HS-5 (cell line): ENCODE measurements at regions not wholly inside any gene's neighbourhood (a gene's known extent, or its start where the extent isn't known, plus 50 kb on each side); places are given as distances from the start of the nearest gene placed in this dataset.

Experiments
- DNase-seq: peaks from one replicate; pipeline ENCODE4 v3.0.0-alpha.2; 2012; ENCODE audit warnings: low read depth

DNA sequence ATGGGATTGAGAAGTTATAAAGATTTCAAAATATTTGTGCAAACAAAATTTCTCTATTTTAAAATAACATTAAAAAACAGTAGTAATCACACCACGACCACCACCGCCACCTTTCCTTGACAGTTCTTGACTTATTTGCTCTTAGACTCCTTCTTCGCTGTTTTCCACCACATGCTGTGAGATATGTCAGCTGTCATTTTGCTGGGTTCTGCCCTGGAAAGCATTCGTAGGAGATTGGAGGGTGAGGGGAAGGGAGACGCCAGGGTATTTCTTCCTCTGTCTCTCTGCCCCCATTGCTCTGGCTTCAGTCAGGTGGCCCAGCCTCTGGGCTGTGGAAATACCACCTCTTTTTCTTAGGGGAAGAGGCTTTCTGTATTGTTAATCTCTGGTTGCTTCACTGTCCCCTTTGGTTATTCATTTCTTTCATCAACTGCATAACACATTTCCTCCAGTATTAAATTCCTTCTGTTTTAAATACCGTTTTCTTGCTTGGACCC, 186.2 kb downstream of the NEDD1 start:
- DNase-seq = no peak

DNA sequence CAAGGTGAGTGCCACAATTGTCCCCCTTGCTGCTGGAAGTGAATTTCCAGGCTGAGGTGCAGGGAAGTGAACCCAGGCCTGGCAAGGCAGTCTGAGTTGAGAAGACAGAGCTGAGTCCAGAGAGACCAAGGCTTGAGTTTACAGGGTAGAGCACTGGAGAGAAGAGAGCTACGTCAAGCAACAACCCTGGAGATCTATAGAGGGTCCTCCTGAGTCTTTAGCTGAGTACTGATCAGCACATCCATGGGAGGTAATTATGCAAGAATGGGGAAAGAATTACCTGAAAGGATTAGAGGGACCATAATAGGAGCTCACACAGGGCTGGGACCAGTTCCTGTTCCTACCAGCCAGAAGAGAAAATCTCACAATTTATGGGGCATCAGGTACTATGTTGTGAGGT, 190.7 kb downstream of the NEDD1 start:
- DNase-seq = no peak

DNA sequence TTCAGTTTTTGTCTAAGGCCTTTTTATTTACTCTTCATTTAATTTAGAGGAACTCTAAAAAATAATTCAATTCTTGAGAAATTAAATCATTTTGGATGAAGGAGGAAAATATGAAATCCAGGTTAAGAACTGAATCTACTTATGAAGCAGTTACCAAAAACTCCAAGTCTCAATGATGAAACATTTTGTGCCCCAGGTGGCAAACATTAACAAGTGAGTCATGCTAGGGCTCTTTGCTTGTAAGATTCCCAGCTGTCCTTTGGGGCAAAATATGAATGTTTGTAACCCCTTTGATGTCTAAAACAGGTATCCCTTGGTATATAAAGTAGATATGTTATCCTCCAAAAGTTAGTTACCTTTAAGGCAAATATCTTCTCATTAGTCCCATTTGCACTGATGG, 202.4 kb downstream of the NEDD1 start:
- DNase-seq = no peak

DNA sequence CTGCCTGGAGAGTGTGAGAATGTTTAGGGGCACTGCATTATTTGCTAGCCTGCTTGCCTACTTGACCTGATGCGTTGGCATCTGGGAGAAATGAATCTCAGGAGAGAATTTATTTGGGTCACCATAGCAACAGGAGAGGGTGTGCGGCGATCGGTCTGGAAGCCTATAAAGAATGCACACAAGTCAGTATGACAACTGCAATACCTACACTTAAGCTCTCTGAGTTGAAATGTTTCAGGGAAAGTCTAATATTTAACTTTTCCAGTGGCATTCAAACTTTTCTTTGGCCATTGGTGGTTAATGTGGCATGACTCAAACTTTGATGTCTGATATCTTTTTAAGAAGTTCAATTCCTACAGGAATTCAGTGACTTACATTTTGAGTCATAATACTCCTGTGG, 205.1 kb downstream of the NEDD1 start:
- no peak for DNase-seq

DNA sequence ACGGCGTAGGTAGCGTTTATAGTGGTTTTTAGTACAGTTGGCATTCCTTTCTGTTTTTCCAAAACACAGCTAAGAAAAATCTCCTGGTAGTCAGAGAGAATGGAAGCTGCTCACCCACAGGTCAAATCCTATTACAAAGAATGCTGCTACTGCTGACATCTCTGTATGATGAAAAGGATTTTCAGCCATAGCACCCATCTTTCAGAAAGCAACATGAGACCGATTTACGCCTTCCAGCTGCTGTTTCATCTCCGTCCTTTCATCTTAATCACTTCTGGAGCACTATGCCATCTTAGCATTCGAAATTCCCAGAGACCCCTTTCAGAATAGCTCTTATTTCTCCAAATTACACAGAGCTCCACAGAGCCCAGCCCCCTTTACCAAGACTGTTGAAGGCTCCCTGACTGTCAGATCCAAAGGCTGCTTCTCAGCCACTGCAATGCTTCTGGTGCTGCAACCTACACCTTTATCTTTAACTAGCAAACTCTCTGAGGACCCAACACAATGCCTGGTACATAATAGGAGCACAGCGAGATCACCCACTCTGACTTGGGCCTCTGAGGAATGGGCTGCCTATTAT, 211.8 kb downstream of the NEDD1 start:
- no peak for DNase-seq

DNA sequence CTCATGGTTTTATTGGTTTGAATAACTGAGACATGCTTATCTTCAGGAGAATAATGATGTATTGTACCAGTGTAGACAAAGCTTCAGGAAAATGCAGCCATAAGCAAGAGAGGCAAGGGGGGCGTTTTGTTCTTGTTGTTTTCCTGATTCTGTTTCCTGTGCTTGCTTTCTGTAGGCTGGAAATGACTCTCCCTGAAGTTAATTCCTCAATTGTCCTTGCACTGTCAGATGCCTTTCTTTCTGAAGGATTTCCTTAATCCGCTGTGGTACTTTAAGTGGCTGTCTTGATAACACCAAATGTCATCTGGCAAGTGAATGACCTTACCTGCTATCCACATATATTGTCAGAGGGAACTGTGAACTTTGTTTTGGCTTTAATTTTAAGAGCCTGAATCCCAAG, 220.0 kb downstream of the NEDD1 start:
- DNase-seq = no peak

DNA sequence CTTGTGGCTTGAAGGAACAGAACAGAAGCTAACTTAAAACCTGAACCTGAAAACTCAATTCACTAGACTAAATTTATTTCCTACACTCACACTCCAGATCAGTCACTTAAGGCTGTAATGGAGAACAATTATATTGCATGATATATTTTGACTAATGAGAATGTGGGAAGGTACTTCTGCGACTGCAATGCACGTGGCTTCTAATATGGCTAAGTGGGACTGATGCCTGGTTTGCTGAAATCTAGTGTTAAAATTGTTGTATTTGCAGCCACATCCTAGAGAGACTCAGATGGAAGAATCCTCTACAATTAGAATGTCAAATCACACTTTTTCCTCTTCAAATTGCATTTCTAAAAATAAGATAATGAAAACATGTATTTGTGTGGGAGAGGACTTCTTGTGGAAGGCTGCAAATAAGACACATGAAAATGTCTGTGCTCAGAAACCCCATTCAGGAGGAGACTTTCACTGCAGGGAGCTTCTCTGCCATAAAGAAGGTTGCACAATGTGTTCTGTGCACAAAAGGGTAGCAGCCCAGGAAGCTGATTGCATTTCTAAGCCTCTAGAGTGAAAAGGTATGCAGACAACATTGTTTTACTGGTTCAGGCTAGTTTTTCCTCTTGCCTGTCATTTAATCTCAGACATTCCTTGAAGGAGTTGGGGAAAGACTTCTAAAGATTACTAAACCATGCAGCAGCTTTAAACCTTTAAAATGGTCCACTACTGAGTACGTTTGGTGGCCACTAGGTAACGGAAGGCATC, 224.3 kb downstream of the NEDD1 start:
- DNase-seq = no peak

DNA sequence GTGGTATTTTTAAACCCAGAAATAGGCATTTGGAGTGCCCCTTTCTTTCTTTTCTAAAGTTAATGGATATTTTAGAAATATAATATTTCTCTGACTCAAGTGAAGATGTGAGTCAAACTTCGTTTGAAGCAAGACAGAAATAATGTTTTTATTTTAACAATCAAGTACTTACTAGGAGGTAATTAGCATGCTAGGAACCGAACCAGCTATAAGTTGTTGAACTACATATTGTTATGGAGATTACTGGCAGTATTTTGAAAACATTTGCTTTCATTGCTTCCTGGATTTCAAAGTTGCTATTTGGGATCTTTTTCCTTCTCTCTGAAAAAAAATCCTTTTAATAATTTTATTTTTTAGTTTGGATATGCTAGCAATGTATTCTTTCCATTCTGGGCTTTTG, 225.2 kb downstream of the NEDD1 start:
- no peak for DNase-seq

DNA sequence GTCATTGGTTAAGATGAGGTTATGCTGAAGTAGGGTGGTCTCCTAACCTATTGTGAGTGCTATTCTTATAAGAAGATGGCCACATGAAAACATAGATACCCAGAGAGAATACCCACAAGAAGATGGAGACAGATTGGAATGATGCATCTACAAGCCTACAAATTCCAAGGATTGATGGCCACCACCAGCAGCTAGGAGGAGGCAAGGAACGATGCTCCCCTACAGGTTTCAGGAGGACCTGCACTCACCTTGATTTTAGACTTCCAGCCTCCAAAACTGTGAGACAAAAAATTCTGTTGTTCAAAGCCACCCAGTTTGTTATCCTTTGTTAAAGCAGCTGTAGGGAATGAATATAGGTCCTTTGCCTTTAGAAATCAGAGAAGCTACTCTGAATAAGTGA, 227.4 kb downstream of the NEDD1 start:
- no peak for DNase-seq

DNA sequence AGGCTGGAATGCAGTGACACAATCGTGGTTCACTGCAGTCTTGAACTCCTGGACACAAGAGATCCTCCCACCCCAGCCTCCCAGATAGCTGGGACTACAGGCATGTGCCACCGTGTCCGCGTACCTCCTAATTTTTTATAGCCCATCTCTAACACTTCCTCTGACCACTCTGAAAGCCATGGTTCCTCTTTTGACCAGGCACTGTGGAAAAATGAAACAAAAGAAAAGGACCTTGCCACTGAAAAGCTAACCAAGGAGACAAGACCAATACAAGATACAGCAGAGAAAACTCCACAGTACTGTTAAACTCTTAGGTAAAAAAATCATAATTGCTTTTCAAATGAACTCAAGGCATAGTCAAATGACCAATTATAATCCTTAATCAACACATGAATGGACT, 233.3 kb downstream of the NEDD1 start:
- no peak for DNase-seq

DNA sequence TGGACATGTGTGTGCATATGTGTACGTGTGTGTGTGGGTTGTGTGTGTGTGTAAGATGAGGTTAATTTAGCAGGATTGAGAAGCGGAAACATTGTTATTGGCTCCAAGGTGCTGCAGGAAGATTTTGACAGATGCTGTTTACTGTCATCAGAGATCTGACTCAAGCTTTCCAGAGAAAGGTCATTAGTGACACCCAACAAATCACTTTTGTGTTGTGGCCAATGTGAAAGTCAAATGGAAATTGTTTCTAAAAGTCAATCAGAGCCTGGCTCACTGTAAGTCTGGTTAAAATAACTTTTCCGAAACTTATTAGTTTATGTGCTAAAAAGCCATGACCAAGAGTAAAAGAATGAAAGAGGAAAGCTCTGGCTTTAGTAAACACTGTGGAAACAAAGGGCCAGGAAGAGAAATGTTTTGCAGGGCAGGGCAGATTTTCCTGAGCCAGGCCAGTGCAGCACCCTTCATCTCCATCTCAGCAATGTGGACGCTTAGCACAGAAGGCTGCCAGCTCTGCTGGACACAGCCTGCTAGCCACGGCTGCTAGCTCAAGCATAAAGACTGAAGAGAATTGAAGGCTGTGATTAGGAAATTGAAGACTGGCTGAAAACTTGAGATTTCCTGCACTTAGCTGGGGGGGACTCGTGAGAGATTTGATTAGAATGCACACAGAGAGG, 235.8 kb downstream of the NEDD1 start:
- no peak for DNase-seq

DNA sequence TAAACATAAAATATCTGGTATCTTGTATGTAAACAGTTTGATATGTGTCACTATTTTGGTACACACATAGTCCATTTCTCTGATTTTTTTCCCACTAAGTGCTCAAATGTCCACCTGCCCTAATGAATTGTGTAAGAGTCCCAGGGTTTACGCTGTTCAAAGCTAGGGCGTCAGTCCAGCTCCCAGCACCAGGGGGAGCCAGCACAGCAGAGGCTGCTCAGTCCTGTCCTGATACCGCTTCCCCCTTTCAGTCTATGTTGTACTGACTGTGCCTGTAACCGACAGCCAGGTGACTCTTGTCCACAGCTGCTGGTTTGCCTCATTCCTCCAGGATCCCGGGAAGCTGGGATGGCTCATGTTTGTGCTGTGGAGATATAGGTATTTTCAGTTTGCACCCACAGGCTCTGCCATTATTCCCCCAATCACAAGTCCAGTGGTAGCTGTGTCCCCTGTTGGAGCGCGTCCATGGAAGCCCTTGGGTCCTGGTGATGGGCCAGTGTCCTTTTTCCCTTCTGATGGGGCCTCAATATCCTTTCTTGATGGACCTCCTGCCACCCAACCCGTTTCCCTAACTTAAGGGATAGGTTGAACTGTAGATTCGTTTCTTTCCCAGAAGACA, 242.0 kb downstream of the NEDD1 start:
- no peak for DNase-seq

DNA sequence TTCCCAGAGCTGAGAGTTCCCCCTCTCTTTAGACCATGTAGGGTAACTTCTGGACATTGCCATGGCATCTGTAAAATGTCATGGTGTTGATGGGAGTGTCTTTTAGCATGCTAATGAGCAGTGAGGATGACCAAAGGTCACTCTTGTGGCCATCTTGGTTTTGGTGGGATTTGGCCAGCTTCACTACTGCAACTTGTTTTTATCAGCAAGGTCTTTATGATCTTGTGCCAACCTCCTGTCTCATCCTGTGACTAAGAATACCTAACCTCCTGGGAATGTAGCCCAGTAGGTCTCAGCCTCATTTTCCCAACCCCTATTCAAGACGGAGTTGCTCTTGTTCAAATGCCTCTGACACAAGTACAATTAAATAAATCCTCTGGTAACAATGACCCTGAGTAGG, 244.4 kb downstream of the NEDD1 start:
- DNase-seq = no peak

DNA sequence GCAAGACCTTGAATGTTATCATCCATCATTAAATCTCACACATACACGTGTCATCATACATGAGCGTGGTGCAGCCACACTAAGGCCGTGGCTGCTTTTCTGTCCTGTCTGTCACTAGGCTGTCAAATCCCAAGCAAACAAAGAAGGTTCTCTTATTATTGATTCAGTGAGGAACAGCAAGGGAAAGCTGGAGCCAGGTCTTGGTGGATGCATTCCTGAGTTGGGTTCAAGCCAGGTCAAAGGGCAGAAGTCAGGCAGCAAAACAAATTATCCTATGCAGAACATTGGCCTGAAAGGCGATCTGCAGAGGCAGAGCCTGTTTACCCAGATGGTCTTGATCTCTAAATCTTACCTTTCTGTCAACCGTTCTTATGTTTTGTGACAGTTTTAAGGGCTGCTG, 252.3 kb downstream of the NEDD1 start:
- DNase-seq = no peak

DNA sequence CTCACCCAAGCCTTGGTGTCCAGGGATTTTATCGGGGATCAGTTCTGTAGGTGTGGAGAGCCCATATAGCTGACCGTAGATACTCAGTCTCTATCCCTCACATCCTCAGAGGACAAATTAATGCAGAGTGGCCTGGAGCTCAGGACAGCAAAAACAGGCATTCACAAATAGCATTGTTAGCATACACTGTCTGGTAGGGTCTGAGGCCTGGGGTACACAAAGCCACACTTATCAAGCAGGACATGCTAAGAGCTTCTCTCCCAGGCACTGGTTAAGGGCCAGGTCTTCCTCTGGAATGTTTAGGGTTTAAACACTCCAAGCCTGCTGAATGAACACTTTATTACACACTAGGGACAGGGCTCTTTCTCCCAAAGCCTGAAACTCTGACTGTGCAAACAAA, 253.2 kb downstream of the NEDD1 start:
- DNase-seq = no peak

DNA sequence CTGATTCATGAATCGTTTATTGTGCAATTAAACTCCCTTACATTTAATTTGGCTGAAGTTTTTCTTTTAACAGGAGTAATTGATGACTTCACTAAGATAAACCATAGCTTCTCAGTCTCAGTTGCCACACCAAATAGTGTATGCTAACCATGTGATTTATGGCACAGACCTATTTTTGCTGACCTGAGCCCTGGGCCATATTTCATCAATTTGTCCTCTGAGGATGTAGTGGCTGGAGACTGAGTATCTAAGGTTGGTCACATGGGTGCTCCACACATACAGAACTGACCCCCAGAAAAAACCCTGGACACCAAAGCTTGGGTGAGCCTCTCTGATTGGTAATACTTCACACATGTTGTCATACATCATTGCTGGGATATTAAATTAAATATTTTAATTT, 255.1 kb downstream of the NEDD1 start:
- DNase-seq = no peak

DNA sequence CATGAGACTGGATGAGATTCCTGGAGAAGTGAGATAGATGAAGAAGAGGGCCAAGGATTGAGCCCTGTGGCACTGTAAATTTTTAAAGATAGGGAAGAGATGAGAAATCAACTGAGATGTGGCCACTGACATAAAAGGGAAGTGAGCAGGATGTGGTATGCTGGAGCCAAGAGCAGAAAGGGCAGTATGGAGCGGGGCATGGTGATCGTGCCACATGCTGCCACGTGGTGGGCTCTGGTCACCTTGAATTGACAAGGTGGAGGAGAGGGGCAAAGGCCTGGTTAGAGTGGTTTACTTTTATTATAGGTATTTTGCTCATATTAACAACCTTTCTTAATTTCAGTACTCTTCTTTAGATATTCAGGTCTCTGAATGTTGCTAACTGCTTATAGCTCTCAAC, 257.9 kb downstream of the NEDD1 start:
- DNase-seq = no peak

DNA sequence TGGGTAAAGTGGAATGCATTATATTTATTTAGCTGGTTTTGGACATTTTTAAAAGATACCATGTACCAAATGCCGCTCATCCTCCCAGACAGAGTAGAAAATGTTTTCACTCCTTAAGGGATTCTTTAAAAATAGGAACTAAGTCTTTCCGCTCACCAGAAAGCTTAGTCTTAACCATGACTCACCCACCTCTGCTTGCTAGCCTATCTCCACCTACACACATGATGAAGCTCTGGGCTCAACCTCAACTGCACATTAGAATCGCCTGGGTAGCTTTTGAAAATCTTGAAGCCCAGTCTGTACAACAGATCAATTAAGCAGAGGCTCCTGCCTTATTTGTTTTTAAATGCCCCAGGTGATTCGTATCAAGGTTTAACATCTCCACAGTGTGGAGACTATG, 260.5 kb downstream of the NEDD1 start:
- no peak for DNase-seq

DNA sequence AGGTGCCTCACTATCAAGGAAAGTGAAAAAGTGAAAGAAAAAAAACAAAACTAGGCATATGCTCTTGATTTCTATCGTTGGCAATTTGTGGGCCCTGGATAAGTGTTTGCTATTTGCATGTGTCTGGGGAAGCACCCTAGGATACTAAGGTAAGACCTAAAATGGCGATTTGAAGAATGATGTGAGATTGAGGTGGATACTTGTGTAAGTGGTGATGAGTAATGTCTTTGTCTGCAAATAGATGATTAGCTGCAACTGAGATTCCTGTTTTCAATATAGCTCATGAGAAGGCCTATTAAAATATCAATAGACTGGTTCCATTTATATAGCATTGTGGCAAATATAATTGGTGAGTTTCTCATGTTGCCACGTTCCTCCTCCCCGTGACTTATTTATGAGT, 261.7 kb downstream of the NEDD1 start:
- DNase-seq = no peak

DNA sequence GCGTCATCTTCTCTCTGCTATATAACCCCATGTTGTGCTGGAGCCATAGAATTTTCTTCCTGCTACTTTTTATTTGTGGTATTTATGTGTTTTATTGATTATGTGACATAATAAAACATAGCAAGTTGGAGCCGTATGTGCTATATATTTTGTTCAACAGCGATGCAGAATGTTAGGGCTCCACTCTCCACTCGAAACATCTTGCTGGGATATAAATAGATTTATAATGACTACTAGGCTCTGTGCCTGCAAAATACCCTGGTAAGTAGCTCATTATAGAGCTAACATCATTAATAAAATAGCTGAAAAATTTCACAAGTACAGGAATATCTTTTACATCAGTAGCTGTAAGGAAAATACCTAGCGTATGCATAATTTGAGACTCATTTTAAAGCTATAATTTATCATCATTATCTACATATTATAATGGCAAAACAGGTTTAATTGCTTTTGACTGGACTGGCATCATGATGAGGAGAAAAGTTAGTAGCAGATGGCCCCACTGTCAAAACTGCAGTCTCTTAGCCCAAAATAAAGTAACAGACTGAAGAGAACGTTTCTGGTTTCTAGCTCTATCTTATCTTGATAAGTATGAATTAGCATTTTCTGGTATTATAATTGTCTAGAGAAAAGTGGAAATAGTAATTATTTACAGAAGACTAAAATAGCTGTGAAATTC, 263.0 kb downstream of the NEDD1 start:
- no peak for DNase-seq

DNA sequence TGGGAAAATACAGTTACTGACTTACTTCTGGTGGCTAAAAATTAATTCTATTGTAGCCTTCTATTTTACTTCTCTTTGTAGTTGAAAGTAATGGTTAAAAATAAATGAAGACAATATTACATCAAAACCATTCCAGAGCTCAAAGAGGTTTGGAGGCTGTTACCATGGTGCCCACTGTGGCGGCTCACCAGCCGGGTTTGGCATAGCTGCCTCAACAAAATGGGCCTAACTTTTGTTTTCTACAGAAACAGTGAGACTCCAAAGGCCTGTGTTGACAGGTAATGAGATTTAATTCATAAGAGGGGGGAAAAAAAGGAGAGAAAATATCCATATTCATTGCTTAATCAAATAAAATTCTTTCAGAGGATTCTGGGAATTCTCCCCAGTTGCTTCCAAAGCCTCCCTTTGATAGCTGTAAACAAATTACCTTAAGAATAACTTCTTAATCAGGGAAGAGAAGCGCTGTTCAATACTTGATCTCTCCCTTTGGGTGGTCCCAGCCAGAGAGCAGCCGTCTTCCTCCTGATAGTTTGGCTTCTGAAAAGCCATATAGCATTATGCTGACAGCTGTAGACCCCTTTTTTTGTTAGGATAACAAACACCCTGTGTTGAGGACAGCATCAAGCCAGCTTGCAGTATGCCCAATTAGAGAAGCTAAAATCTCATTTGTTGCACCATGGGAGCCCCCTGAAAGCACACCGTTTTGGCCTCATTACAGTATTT, 266.8 kb downstream of the NEDD1 start:
- no peak for DNase-seq

DNA sequence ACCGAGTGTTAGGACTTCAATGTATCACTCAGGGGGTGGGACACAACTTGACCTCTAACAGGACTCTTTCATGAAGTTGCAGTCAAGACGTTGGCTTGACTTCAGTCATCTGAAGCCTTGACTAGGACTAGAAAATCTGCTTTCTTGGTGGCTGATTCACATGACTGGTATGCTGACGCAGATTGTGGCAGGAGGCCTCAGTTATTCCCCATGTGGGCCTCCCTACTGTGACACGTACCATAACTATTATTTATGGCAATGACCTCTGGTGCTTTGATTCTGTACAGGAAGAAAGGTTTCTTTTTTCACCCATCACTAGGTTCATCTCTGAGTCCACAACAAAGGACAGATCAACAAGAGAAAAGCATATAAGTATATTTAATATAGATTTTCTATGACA, 270.4 kb downstream of the NEDD1 start:
- DNase-seq = no peak
